ENCODE measurements at regions not wholly inside any gene's neighbourhood (a gene's known extent, or its start where the extent isn't known, plus 50 kb on each side); places are given as distances from the start of the nearest gene placed in this dataset.

DNA sequence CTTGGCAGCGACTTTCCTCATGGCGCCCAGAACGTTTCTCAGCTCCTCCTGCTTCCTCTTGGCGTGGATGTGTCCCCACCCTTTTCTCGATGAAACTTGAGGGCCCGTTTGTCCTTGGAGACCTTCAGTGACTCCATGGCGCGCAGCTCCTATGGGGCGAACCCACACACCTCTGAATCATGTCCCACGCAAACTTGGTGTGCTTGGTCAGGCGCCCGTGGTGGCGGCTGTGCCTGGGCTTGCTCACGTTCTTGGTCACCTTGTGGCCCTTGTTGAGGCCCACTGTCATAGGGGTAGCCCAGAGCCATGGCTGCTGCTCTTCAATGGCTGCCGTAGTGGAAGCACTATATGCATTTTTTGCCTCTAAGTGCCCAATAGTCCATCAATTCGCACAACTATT, 117.5 kb upstream of the FOXP2 start (continued):
- TF ChIP-seq ZZZ3 (CRISPR knock-in tag; IDR thresholded peaks at IDR 0.05; ENCODE audit: borderline replicate concordance) (no peak), GATAD2A (CRISPR knock-in tag; IDR thresholded peaks at IDR 0.05) (no peak), BHLHE40 (IDR thresholded peaks at IDR 0.05; ENCODE audit: low read length) (no peak)

DNA sequence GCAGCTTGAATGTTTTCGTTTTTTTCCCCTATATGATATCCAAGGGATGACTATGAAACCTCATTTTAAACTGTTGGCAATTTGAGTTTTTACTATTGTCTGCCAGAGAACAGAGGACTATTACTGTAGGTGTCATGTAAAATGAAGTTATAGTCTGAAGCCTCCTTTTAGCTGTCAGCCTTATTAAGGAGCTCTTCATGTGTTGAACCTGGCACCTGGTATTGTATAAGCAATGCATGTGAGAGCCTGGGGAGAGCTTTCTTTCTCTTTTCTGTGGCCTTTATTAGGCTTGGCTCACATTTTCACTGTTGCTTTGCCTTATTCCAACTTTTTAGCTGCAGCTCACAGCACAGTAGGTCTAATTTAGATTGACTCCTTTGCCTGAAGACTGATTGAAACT, 119.1 kb upstream of the FOXP2 start:
- no peak overlapping the region for H3K9ac ChIP-seq (ENCODE audit: insufficient read depth, low read depth, low read length)
- H3K27ac ChIP-seq (ENCODE audit: extremely low read length, insufficient read depth, low read length): no peak overlapping the region
- H3K4me2 ChIP-seq (ENCODE audit: low read depth, low read length): no peak overlapping the region
- CTCF ChIA-PET (ENCODE audit: low intra/inter-chr PET ratio, low total read pairs): no interaction called here
- no peak overlapping the region for H2AFZ ChIP-seq (ENCODE audit: low read length)
- H3K36me3 ChIP-seq (replicated peaks in 1 of 2; ENCODE audit: control insufficient read depth in 1 of 2, insufficient read depth in 2 of 2, low read length in 2 of 2): no peaks in the 10 kb centered on the region
- POLR2A ChIA-PET: interaction anchor here (0.6 kb wide), 1 partner anchor 9 kb away, joined by 3 read pairs; no protein-coding TSS in a partner anchor
- no peak for DNase-seq (ENCODE audit: low spot score)
- in situ Hi-C loops (cut with HindIII; ENCODE audit: extremely low pct_ligation_motif_present, low pct_unique_long_range_greater_than_20kb): no loop called here
- no peaks in the 10 kb centered on the region; a peak in 1 of 5 replicates for H3K27me3 ChIP-seq (ENCODE audit: control insufficient read depth in 1 of 2, insufficient read depth in 2 of 2, low read length in 2 of 2)
- no peak for ATAC-seq
- no peaks in the 10 kb centered on the region for H4K20me1 ChIP-seq (ENCODE audit: insufficient read depth, low read length)
- 0% methylated on average over 1 of the region's 1 CpG for WGBS (ENCODE audit: low lambda C conversion rate)
- no peaks in the 10 kb centered on the region for H3K4me1 ChIP-seq (ENCODE audit: insufficient read depth, low read length)
- H3K79me2 ChIP-seq (ENCODE audit: insufficient read depth, low read length): no peaks in the 10 kb centered on the region
- no peak overlapping the region for H3K4me3 ChIP-seq (replicated peaks in 1 of 3; ENCODE audit: insufficient read depth in 1 of 3, low read depth in 2 of 3, low read length in 3 of 3)
- no peaks in the 10 kb centered on the region for H3K9me3 ChIP-seq (ENCODE audit: low read length)
- no peak for FAIRE-seq
- intact Hi-C loops (cut with micrococcal nuclease; ENCODE audit: unreplicated experiment): no loop called here
- BruUV-seq (replicated peaks): no TSS peak
- TF ChIP-seq, protein P1, sequence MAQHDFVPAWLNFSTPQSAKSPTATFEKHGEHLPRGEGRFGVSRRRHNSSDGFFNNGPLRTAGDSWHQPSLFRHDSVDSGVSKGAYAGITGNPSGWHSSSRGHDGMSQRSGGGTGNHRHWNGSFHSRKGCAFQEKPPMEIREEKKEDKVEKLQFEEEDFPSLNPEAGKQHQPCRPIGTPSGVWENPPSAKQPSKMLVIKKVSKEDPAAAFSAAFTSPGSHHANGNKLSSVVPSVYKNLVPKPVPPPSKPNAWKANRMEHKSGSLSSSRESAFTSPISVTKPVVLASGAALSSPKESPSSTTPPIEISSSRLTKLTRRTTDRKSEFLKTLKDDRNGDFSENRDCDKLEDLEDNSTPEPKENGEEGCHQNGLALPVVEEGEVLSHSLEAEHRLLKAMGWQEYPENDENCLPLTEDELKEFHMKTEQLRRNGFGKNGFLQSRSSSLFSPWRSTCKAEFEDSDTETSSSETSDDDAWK (CRISPR knock-in tag; IDR thresholded peaks at IDR 0.05): no peak
- TF ChIP-seq ZNF891 (CRISPR knock-in tag; IDR thresholded peaks at IDR 0.05) (no peak), PTBP1 (IDR thresholded peaks at IDR 0.05; ENCODE audit: low read depth, low read length, poor library complexity, severe bottlenecking) (no peak), KDM2A (CRISPR knock-in tag; IDR thresholded peaks at IDR 0.05; ENCODE audit: borderline replicate concordance, low read depth) (no peak), NONO (IDR thresholded peaks at IDR 0.05) (no peak), NONO (CRISPR knock-in tag; conservative IDR thresholded peaks at IDR 0.05) (no peak), ZSCAN22 (CRISPR knock-in tag; IDR thresholded peaks at IDR 0.05) (no peak), SRF (IDR thresholded peaks at IDR 0.05; ENCODE audit: low read depth, low read length) (no peak), NKX3-1 (CRISPR knock-in tag; IDR thresholded peaks at IDR 0.05) (no peak), ZNF7 (CRISPR knock-in tag; IDR thresholded peaks at IDR 0.05) (no peak), HOXA7 (CRISPR knock-in tag; IDR thresholded peaks at IDR 0.05) (no peak), ZNF44 (CRISPR knock-in tag; IDR thresholded peaks at IDR 0.05) (no peak), FOXJ3 (CRISPR knock-in tag; IDR thresholded peaks at IDR 0.05; ENCODE audit: borderline replicate concordance) (no peak), DNMT3B (CRISPR knock-in tag; conservative IDR thresholded peaks at IDR 0.05) (no peak), ZNF724P (CRISPR knock-in tag; IDR thresholded peaks at IDR 0.05; ENCODE audit: borderline replicate concordance) (no peak)
- TF ChIP-seq, protein P2, sequence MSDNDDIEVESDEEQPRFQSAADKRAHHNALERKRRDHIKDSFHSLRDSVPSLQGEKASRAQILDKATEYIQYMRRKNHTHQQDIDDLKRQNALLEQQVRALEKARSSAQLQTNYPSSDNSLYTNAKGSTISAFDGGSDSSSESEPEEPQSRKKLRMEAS (IDR thresholded peaks at IDR 0.05): no peak
- TF ChIP-seq, protein P3, sequence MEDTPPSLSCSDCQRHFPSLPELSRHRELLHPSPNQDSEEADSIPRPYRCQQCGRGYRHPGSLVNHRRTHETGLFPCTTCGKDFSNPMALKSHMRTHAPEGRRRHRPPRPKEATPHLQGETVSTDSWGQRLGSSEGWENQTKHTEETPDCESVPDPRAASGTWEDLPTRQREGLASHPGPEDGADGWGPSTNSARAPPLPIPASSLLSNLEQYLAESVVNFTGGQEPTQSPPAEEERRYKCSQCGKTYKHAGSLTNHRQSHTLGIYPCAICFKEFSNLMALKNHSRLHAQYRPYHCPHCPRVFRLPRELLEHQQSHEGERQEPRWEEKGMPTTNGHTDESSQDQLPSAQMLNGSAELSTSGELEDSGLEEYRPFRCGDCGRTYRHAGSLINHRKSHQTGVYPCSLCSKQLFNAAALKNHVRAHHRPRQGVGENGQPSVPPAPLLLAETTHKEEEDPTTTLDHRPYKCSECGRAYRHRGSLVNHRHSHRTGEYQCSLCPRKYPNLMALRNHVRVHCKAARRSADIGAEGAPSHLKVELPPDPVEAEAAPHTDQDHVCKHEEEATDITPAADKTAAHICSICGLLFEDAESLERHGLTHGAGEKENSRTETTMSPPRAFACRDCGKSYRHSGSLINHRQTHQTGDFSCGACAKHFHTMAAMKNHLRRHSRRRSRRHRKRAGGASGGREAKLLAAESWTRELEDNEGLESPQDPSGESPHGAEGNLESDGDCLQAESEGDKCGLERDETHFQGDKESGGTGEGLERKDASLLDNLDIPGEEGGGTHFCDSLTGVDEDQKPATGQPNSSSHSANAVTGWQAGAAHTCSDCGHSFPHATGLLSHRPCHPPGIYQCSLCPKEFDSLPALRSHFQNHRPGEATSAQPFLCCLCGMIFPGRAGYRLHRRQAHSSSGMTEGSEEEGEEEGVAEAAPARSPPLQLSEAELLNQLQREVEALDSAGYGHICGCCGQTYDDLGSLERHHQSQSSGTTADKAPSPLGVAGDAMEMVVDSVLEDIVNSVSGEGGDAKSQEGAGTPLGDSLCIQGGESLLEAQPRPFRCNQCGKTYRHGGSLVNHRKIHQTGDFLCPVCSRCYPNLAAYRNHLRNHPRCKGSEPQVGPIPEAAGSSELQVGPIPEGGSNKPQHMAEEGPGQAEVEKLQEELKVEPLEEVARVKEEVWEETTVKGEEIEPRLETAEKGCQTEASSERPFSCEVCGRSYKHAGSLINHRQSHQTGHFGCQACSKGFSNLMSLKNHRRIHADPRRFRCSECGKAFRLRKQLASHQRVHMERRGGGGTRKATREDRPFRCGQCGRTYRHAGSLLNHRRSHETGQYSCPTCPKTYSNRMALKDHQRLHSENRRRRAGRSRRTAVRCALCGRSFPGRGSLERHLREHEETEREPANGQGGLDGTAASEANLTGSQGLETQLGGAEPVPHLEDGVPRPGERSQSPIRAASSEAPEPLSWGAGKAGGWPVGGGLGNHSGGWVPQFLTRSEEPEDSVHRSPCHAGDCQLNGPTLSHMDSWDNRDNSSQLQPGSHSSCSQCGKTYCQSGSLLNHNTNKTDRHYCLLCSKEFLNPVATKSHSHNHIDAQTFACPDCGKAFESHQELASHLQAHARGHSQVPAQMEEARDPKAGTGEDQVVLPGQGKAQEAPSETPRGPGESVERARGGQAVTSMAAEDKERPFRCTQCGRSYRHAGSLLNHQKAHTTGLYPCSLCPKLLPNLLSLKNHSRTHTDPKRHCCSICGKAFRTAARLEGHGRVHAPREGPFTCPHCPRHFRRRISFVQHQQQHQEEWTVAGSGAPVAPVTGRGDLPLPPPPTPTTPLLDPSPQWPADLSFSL (CRISPR knock-in tag; IDR thresholded peaks at IDR 0.05): no peak
